ENCODE measurements at regions not wholly inside any gene's neighbourhood (a gene's known extent, or its start where the extent isn't known, plus 50 kb on each side); places are given as distances from the start of the nearest gene placed in this dataset.

DNA sequence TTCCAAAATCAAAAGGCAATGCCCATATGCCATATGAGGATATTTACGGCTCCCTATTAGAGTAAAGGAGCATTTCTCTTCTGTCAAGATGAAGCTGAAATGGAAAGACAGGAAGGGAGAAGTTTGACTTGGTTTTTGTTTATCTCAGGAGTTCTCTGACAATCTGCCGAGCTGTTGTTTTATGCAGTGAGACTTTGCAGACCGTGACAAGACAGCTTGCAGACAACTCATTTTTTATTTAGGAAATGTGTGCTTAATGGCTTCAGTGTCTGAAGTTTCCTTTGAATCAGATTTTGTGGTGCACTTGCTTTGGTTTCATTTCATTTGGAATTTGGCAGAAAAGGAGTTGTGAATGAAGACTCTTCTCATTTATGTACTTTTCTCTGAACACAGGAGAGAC lies 145.4 kb downstream of the C12orf50 start:
- TF ChIP-seq, protein P1, sequence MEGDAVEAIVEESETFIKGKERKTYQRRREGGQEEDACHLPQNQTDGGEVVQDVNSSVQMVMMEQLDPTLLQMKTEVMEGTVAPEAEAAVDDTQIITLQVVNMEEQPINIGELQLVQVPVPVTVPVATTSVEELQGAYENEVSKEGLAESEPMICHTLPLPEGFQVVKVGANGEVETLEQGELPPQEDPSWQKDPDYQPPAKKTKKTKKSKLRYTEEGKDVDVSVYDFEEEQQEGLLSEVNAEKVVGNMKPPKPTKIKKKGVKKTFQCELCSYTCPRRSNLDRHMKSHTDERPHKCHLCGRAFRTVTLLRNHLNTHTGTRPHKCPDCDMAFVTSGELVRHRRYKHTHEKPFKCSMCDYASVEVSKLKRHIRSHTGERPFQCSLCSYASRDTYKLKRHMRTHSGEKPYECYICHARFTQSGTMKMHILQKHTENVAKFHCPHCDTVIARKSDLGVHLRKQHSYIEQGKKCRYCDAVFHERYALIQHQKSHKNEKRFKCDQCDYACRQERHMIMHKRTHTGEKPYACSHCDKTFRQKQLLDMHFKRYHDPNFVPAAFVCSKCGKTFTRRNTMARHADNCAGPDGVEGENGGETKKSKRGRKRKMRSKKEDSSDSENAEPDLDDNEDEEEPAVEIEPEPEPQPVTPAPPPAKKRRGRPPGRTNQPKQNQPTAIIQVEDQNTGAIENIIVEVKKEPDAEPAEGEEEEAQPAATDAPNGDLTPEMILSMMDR (IDR thresholded peaks at IDR 0.05): no peak
- TF ChIP-seq EZH2 (IDR thresholded peaks at IDR 0.05) (no peak), EZH2phosphoT487 (IDR thresholded peaks at IDR 0.05) (no peak)
